Ishikawa (cell line): ENCODE measurements at regions not wholly inside any gene's neighbourhood (a gene's known extent, or its start where the extent isn't known, plus 50 kb on each side); places are given as distances from the start of the nearest gene placed in this dataset.
A peak's percentile ranks its signal among the peaks of the same experiment; 100 is the strongest.

Experiments used
- CEBPB ChIP-seq: IDR thresholded peaks from 2 replicates; pipeline ENCODE4 v1.6.1; 2012
- CREB1 ChIP-seq: IDR thresholded peaks from 2 replicates; pipeline ENCODE4 v1.6.1; 2012; ENCODE audit warnings: low read depth
- EGR1 ChIP-seq: IDR thresholded peaks from 2 replicates; pipeline ENCODE4 v1.6.1; 2012
- EP300 ChIP-seq: IDR thresholded peaks from 2 replicates; pipeline ENCODE4 v1.6.1; 2012; ENCODE audit warnings: borderline replicate concordance
- FOXM1 ChIP-seq: IDR thresholded peaks from 2 replicates; pipeline ENCODE4 v1.6.1; 2012; ENCODE audit warnings: low read depth, borderline replicate concordance
- MAX ChIP-seq: IDR thresholded peaks from 2 replicates; pipeline ENCODE4 v1.6.1; 2012
- NFIC ChIP-seq: IDR thresholded peaks from 2 replicates; pipeline ENCODE4 v1.6.1; 2012
- RAD21 ChIP-seq: IDR thresholded peaks from 2 replicates; pipeline ENCODE4 v1.6.1; 2012; ENCODE audit warnings: low read depth
- REST ChIP-seq: IDR thresholded peaks from 2 replicates; pipeline ENCODE4 v1.6.1; 2012; ENCODE audit warnings: low read depth, mild to moderate bottlenecking
- TAF1 ChIP-seq: IDR thresholded peaks from 2 replicates; pipeline ENCODE4 v1.6.1; 2012; ENCODE audit warnings: low read depth, mild to moderate bottlenecking
- TCF12 ChIP-seq: IDR thresholded peaks from 2 replicates; pipeline ENCODE4 v1.6.1; 2012; ENCODE audit warnings: low read depth
- TEAD4 ChIP-seq: IDR thresholded peaks from 2 replicates; pipeline ENCODE4 v1.6.1; 2012
- YY1 ChIP-seq: IDR thresholded peaks from 2 replicates; pipeline ENCODE4 v1.6.1; 2012; ENCODE audit warnings: low read depth
- ZBTB7A ChIP-seq: IDR thresholded peaks from 2 replicates; pipeline ENCODE4 v1.6.1; 2012; ENCODE audit warnings: low read depth
- TF ChIP-seq, protein P1 (sequence below): IDR thresholded peaks from 2 replicates; pipeline ENCODE4 v1.6.1; 2012

DNA sequence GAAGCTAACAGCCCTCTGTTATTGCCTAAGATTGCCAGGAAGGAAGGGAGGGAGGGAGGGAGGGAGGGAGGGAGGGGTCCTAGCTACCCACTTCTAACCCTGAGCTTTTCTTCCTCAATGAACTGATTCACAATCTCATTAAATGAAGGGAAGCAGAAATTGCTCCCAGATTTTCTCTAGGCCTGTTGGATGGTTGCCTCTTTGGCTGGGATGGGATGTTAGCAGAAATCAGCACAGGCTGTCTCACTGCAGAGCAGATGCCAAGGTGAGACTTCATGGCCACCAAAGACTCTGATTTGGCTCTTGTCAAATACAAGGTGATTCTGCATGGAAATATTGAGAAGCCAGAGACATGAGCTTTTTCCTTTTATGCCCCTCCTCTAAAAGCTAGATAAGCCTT is 578.6 kb downstream of the ACTL7B start:
- TF ChIP-seq RAD21 (no peak), EP300 (no peak), EGR1 (no peak), CEBPB (no peak), CREB1 (no peak), ZBTB7A (no peak), TAF1 (no peak), TCF12 (no peak)

- no peak for TF ChIP-seq TCF12
- no peak for TF ChIP-seq ZBTB7A
- no peak for TF ChIP-seq RAD21
- no peak for TF ChIP-seq MAX
- no peak for TF ChIP-seq FOXM1
- TF ChIP-seq, protein P1, sequence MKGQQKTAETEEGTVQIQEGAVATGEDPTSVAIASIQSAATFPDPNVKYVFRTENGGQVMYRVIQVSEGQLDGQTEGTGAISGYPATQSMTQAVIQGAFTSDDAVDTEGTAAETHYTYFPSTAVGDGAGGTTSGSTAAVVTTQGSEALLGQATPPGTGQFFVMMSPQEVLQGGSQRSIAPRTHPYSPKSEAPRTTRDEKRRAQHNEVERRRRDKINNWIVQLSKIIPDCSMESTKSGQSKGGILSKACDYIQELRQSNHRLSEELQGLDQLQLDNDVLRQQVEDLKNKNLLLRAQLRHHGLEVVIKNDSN = no peak
- TF ChIP-seq NFIC = no peak
- TF ChIP-seq EGR1 = no peak
- TF ChIP-seq REST = no peak
- no peak for TF ChIP-seq CEBPB
- TF ChIP-seq TEAD4 = no peak
- no peak for TF ChIP-seq YY1
- no peak for TF ChIP-seq CREB1
- TF ChIP-seq EP300 = no peak
- TF ChIP-seq TAF1 = no peak
Observed at GRCh38 chr9:108275906-108276305, 579.9 kb downstream of the ACTL7B start.

GRCh38 chr9:108274971-108275370 is 580.8 kb downstream of the ACTL7B start:
- TF ChIP-seq ZBTB7A (no peak), TAF1 (no peak), TCF12 (no peak), CEBPB (no peak), FOXM1 (no peak), EP300 (no peak), YY1 (no peak), RAD21 (no peak), CREB1 (no peak), TEAD4 (no peak), NFIC (no peak), REST (no peak), EGR1 (no peak), MAX (no peak)
- TF ChIP-seq, protein P1 = no peak

- no peak for TF ChIP-seq EGR1
- TF ChIP-seq EP300 = no peak
- TF ChIP-seq, protein P1 = no peak
- TF ChIP-seq CEBPB = no peak
Observed at GRCh38 chr9:108273988-108274387, 581.8 kb downstream of the ACTL7B start.

GRCh38 chr9:108272349-108272899 is 583.4 kb downstream of the ACTL7B start:
- TF ChIP-seq TEAD4 (no peak), RAD21 (peak; percentile 37)
- TF ChIP-seq, protein P1 = no peak
